SK-N-SH treated with all-trans-retinoic acid at 6 μM for 48 hours (cell line): ENCODE measurements at regions not wholly inside any gene's neighbourhood (a gene's known extent, or its start where the extent isn't known, plus 50 kb on each side); places are given as distances from the start of the nearest gene placed in this dataset.

ENCODE experiments used
- CREB5 ChIP-seq: fragments of 250-450 bp; sonication (Bioruptor Pico); IDR thresholded peaks from 2 replicates; pipeline ENCODE4 v1.5.1; 2020; ENCODE audit warnings: low read depth, mild to moderate bottlenecking, moderate library complexity
- CSDC2 ChIP-seq: fragments of 250-450 bp; sonication (Bioruptor Pico); IDR thresholded peaks from 2 replicates; pipeline ENCODE4 v1.5.0; 2020; ENCODE audit warnings: mild to moderate bottlenecking, moderate library complexity
- ESRRG ChIP-seq: fragments of 250-450 bp; sonication (Bioruptor Pico); IDR thresholded peaks from 2 replicates; pipeline ENCODE4 v1.6.1; 2021; ENCODE audit warnings: mild to moderate bottlenecking
- GLIS3 ChIP-seq: fragments of 250-450 bp; sonication (Bioruptor Pico); IDR thresholded peaks from 2 replicates; pipeline ENCODE4 v1.5.0; 2020; ENCODE audit warnings: mild to moderate bottlenecking, moderate library complexity
- RARB ChIP-seq: fragments of 250-450 bp; sonication (Bioruptor Pico); IDR thresholded peaks from 2 replicates; pipeline ENCODE4 v1.8.0; 2021; ENCODE audit warnings: mild to moderate bottlenecking, moderate library complexity
- TCF4 ChIP-seq: fragments of 250-450 bp; sonication (Bioruptor Pico); IDR thresholded peaks from 2 replicates; pipeline ENCODE4 v1.8.0; 2021; ENCODE audit warnings: mild to moderate bottlenecking, moderate library complexity, borderline replicate concordance
- ZFP3 ChIP-seq: fragments of 250-450 bp; sonication (Bioruptor Pico); IDR thresholded peaks from 2 replicates; pipeline ENCODE4 v1.5.0; 2020; ENCODE audit warnings: mild to moderate bottlenecking, moderate library complexity
- ZNF565 ChIP-seq: fragments of 450-650 bp; formaldehyde crosslinking; conservative IDR thresholded peaks from 2 replicates; pipeline ENCODE4 v1.5.0; 2020; ENCODE audit warnings: low read depth, mild to moderate bottlenecking, moderate library complexity
- TF ChIP-seq, protein P1 (sequence below): fragments of 250-450 bp; sonication (Bioruptor Pico); IDR thresholded peaks from 2 replicates; pipeline ENCODE4 v1.8.0; 2021; ENCODE audit warnings: low read depth, mild to moderate bottlenecking, moderate library complexity, borderline replicate concordance

GRCh38 chr10:70991140-70992124 lies 103.1 kb upstream of the PCBD1 start:
- no peak for TF ChIP-seq TCF4 (CRISPR knock-in tag)
- no peak for TF ChIP-seq ZNF565 (CRISPR knock-in tag)
- TF ChIP-seq, protein P1, sequence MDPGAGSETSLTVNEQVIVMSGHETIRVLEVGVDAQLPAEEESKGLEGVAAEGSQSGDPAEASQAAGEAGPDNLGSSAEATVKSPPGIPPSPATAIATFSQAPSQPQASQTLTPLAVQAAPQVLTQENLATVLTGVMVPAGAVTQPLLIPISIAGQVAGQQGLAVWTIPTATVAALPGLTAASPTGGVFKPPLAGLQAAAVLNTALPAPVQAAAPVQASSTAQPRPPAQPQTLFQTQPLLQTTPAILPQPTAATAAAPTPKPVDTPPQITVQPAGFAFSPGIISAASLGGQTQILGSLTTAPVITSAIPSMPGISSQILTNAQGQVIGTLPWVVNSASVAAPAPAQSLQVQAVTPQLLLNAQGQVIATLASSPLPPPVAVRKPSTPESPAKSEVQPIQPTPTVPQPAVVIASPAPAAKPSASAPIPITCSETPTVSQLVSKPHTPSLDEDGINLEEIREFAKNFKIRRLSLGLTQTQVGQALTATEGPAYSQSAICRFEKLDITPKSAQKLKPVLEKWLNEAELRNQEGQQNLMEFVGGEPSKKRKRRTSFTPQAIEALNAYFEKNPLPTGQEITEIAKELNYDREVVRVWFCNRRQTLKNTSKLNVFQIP (CRISPR knock-in tag) = no peak
- TF ChIP-seq CREB5 (CRISPR knock-in tag) = no peak
- TF ChIP-seq CSDC2 (CRISPR knock-in tag) = no peak
- TF ChIP-seq ZFP3 (CRISPR knock-in tag) = no peak
- no peak for TF ChIP-seq RARB
- TF ChIP-seq ESRRG = no peak
- no peak for TF ChIP-seq GLIS3 (CRISPR knock-in tag)
